HepG2 (cell line): ENCODE measurements at regions not wholly inside any gene's neighbourhood (a gene's known extent, or its start where the extent isn't known, plus 50 kb on each side); places are given as distances from the start of the nearest gene placed in this dataset.

Experiments used
- ATAC-seq: fragments of 200-7000 bp; cut with Tn5 transposase; 3 replicates; pipeline ENCODE4 v1.9.1; 2020; ENCODE audit warnings: mild to moderate bottlenecking, moderate library complexity
- BruUV-seq: library from RNA; stranded (reverse); fragments of 400-500 nt; replicated peaks from 2 replicates; lab custom pipeline; 2021; lab: Mats Ljungman, UMichigan
- CTCF ChIA-PET: fragments of 300-600 bp; formaldehyde crosslinking; extraction: SDS; loops from one replicate; lab custom pipeline; 2021; ENCODE audit warnings: low total read pairs, inconsistent platforms, low intra/inter-chr PET ratio; lab: Yijun Ruan, JAX
- POLR2A ChIA-PET: fragments of 350-600 bp; sonication (Branson Sonifier 250); formaldehyde crosslinking; loops from one replicate; lab custom pipeline; 2020; ENCODE audit warnings: antibody characterized with exemption, inconsistent platforms; lab: Yijun Ruan, JAX
- DNase-seq: peaks from one replicate; pipeline ENCODE4 v3.0.0-alpha.2; 2015; ENCODE audit warnings: low spot score
- FAIRE-seq: peaks from 3 replicates; lab custom pipeline; 2011; peaks lifted over from hg19 to GRCh38; lab: Jason Lieb, UNC
- H2AFZ ChIP-seq: one replicate; pipeline ENCODE4 v1.6.1; 2011; ENCODE audit warnings: low read length, inconsistent platforms
- H3K27ac ChIP-seq: fragments of 300-600 bp; 3 replicates; pipeline ENCODE4 v1.8.0; 2011; ENCODE audit warnings: mixed run types, mild to moderate bottlenecking, mixed read lengths, low read length, inconsistent platforms; ENCODE audit not compliant: insufficient read depth; ENCODE audit errors: extremely low read length
- H3K27me3 ChIP-seq, 2 experiments: fragments of 200-600 bp in 1 of 2; 2 replicates in 1 of 2; 3 replicates in 1 of 2; pipeline versions ENCODE4 v1.6.0 to v1.8.0; 2011; ENCODE audit warnings: low read length in 2 of 2, mild to moderate bottlenecking in 2 of 2, moderate library complexity in 2 of 2, inconsistent platforms in 1 of 2; ENCODE audit not compliant: insufficient read depth in 2 of 2, control insufficient read depth in 1 of 2
- H3K36me3 ChIP-seq, 2 experiments: fragments of 200-600 bp in 1 of 2; replicated peaks in 1 of 2; 2 replicates in 1 of 2; 3 replicates in 1 of 2; pipeline versions ENCODE4 v1.5.1 to v1.8.0; 2011; ENCODE audit warnings: low read length in 2 of 2, inconsistent platforms in 1 of 2; ENCODE audit not compliant: insufficient read depth in 2 of 2, control insufficient read depth in 1 of 2
- H3K4me1 ChIP-seq: 2 replicates; pipeline ENCODE4 v1.5.1; 2012; ENCODE audit warnings: low read length, inconsistent platforms; ENCODE audit not compliant: insufficient read depth
- H3K4me2 ChIP-seq: 2 replicates; pipeline ENCODE4 v1.6.0; 2011; ENCODE audit warnings: low read depth, low read length, inconsistent platforms
- H3K4me3 ChIP-seq, 3 experiments: fragments of 200-600 bp in 1 of 3; sonication (generic), shearing (Covaris generic) in 1 of 3; replicated peaks in 1 of 3; 2 replicates each; pipeline ENCODE4 v1.5.1; 2011 to 2016; ENCODE audit warnings: low read length in 3 of 3, inconsistent platforms in 2 of 3, low read depth in 2 of 3, mild to moderate bottlenecking in 2 of 3, control low read depth in 1 of 3, mixed read lengths in 1 of 3; ENCODE audit not compliant: insufficient read depth in 1 of 3
- H3K79me2 ChIP-seq: one replicate; pipeline ENCODE4 v1.6.1; 2011; ENCODE audit warnings: low read length, inconsistent platforms; ENCODE audit not compliant: insufficient read depth
- H3K9ac ChIP-seq: 2 replicates; pipeline ENCODE4 v1.6.0; 2011; ENCODE audit warnings: mild to moderate bottlenecking, low read depth, low read length, inconsistent platforms; ENCODE audit not compliant: insufficient read depth
- H3K9me3 ChIP-seq: 2 replicates; pipeline ENCODE4 v1.5.1; 2012; ENCODE audit warnings: mild to moderate bottlenecking, low read length
- H4K20me1 ChIP-seq: 2 replicates; pipeline ENCODE4 v1.6.0; 2011; ENCODE audit warnings: inconsistent platforms, mild to moderate bottlenecking, low read length, moderate library complexity; ENCODE audit not compliant: insufficient read depth
- ISX ChIP-seq: sonication (generic); formaldehyde crosslinking; conservative IDR thresholded peaks from 2 replicates; pipeline ENCODE4 v1.5.0; 2020; ENCODE audit warnings: missing genetic modification reagents
- REL ChIP-seq: sonication (generic); formaldehyde crosslinking; conservative IDR thresholded peaks from 2 replicates; pipeline ENCODE4 v1.8.0; 2022; ENCODE audit warnings: mild to moderate bottlenecking, missing genetic modification reagents, moderate library complexity
- SP140L ChIP-seq: sonication (generic); formaldehyde crosslinking; IDR thresholded peaks from 2 replicates; pipeline ENCODE4 v1.4.0; 2020; ENCODE audit warnings: missing genetic modification reagents, borderline replicate concordance
- ZBTB20 ChIP-seq: sonication (generic); formaldehyde crosslinking; IDR thresholded peaks from 2 replicates; pipeline ENCODE4 v1.8.1; 2023; ENCODE audit warnings: missing genetic modification reagents, low read depth, mild to moderate bottlenecking, borderline replicate concordance
- ZNF263 ChIP-seq: sonication (generic); formaldehyde crosslinking; IDR thresholded peaks from 2 replicates; pipeline ENCODE4 v1.4.0; 2020; ENCODE audit warnings: missing genetic modification reagents
- ZNF530 ChIP-seq: sonication (generic); formaldehyde crosslinking; IDR thresholded peaks from 2 replicates; pipeline ENCODE4 v1.5.0; 2020; ENCODE audit warnings: low read depth, mild to moderate bottlenecking, missing genetic modification reagents
- ZNF709 ChIP-seq: sonication (generic); formaldehyde crosslinking; IDR thresholded peaks from 2 replicates; pipeline ENCODE4 v1.5.0; 2020; ENCODE audit warnings: mild to moderate bottlenecking, missing genetic modification reagents
- ZNF746 ChIP-seq: sonication (generic); formaldehyde crosslinking; IDR thresholded peaks from 2 replicates; pipeline ENCODE4 v1.8.0; 2022; ENCODE audit warnings: mild to moderate bottlenecking, missing genetic modification reagents
- WGBS: methylation state at CpG from one replicate; pipeline ENCODE4 v1.1.6; 2017; ENCODE audit warnings: low lambda C conversion rate; 5-methylcytosine and 5-hydroxymethylcytosine counted together
- in situ Hi-C: cut with HindIII; loops from 2 replicates; pipeline ENCODE4 v1.10.0; 2017; ENCODE audit warnings: low pct_unique_long_range_greater_than_20kb; ENCODE audit not compliant: extremely low pct_ligation_motif_present
- intact Hi-C: fragments of 100-400 bp; cut with micrococcal nuclease; formaldehyde crosslinking; loops from one replicate; pipeline ENCODE4 v1.10.0; 2022; ENCODE audit not compliant: unreplicated experiment
- TF ChIP-seq, protein P1 (sequence below): sonication (generic); formaldehyde crosslinking; IDR thresholded peaks from 2 replicates; pipeline ENCODE4 v1.4.0; 2020; ENCODE audit warnings: missing genetic modification reagents
- TF ChIP-seq, protein P2 (sequence below): sonication (generic); formaldehyde crosslinking; IDR thresholded peaks from 2 replicates; pipeline ENCODE4 v1.4.0; 2020; ENCODE audit warnings: missing genetic modification reagents, mild to moderate bottlenecking, borderline replicate concordance

DNA sequence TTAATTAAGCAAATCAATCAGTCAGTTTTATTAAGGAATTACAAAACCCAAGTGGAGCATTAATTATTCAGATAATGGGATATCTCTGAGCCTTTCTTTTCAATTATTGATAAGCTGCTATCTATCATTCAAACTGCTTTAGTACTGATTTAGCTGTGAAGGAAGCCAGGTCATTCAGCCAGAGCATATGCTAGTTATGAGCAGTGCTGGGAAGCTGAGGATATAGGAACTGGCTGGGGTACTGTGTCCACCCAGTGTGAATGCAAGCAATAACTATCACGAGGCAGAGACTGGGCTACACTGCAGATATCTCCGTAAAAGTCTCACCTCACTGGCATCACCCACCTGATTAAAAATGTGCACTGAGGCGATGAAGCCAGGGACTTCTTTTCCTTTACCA is 496.7 kb upstream of the PIK3C3 start:
- ChIA-PET POLR2A (no interaction called here), CTCF (no interaction called here)
- no peak overlapping the region for H3K4me3 ChIP-seq
- no peak for FAIRE-seq
- no peak overlapping the region for H3K9ac ChIP-seq
- no peaks in the 10 kb centered on the region for H3K36me3 ChIP-seq
- H4K20me1 ChIP-seq = no peaks in the 10 kb centered on the region
- no peaks in the 10 kb centered on the region for H3K79me2 ChIP-seq
- in situ Hi-C loops = no loop called here
- no peaks in the 10 kb centered on the region for H3K4me1 ChIP-seq
- 23% methylated on average over 3 of the region's 3 CpGs for WGBS
- no TSS peak for BruUV-seq
- H3K27ac ChIP-seq = no peak overlapping the region
- no peaks in the 10 kb centered on the region for H3K9me3 ChIP-seq
- no peak for TF ChIP-seq ZNF746 (CRISPR knock-in tag)
- no peak for TF ChIP-seq ZNF530
- no peak for TF ChIP-seq ZBTB20
- no peak for TF ChIP-seq ISX
- TF ChIP-seq, protein P1, sequence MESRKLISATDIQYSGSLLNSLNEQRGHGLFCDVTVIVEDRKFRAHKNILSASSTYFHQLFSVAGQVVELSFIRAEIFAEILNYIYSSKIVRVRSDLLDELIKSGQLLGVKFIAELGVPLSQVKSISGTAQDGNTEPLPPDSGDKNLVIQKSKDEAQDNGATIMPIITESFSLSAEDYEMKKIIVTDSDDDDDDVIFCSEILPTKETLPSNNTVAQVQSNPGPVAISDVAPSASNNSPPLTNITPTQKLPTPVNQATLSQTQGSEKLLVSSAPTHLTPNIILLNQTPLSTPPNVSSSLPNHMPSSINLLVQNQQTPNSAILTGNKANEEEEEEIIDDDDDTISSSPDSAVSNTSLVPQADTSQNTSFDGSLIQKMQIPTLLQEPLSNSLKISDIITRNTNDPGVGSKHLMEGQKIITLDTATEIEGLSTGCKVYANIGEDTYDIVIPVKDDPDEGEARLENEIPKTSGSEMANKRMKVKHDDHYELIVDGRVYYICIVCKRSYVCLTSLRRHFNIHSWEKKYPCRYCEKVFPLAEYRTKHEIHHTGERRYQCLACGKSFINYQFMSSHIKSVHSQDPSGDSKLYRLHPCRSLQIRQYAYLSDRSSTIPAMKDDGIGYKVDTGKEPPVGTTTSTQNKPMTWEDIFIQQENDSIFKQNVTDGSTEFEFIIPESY = no peak
- no peak for TF ChIP-seq ZNF263
- TF ChIP-seq, protein P2, sequence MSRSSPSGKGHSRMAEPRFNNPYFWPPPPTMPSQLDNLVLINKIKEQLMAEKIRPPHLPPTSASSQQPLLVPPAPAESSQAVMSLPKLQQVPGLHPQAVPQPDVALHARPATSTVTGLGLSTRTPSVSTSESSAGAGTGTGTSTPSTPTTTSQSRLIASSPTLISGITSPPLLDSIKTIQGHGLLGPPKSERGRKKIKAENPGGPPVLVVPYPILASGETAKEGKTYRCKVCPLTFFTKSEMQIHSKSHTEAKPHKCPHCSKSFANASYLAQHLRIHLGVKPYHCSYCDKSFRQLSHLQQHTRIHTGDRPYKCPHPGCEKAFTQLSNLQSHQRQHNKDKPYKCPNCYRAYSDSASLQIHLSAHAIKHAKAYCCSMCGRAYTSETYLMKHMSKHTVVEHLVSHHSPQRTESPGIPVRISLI (CRISPR knock-in tag) = no peak
- no peak for TF ChIP-seq SP140L (CRISPR knock-in tag)
- TF ChIP-seq ZNF709 (CRISPR knock-in tag) = no peak
- no peak for TF ChIP-seq REL (CRISPR knock-in tag)
- DNase-seq = no peak
- intact Hi-C loops = no loop called here
- no peaks in the 10 kb centered on the region for H3K27me3 ChIP-seq
- no peak overlapping the region for H3K4me2 ChIP-seq
- no peak overlapping the region for H2AFZ ChIP-seq
- ATAC-seq = no peak
